SK-N-SH treated with all-trans-retinoic acid at 6 μM for 48 hours (cell line): ENCODE measurements at regions not wholly inside any gene's neighbourhood (a gene's known extent, or its start where the extent isn't known, plus 50 kb on each side); places are given as distances from the start of the nearest gene placed in this dataset.

Experiments
- ATAC-seq: fragments of 200-7000 bp; cut with Tn5 transposase; 3 replicates; pipeline ENCODE4 v1.9.1; 2020; ENCODE audit warnings: mild to moderate bottlenecking, moderate library complexity
- ARNTL ChIP-seq: fragments of 450-650 bp; formaldehyde crosslinking; IDR thresholded peaks from 2 replicates; pipeline ENCODE4 v1.5.0; 2020; ENCODE audit warnings: low read depth, mild to moderate bottlenecking, moderate library complexity, borderline replicate concordance
- BACH2 ChIP-seq: fragments of 250-450 bp; sonication (Bioruptor Pico); IDR thresholded peaks from 2 replicates; pipeline ENCODE4 v1.9.0; 2021; ENCODE audit warnings: mild to moderate bottlenecking, borderline replicate concordance
- CREB5 ChIP-seq: fragments of 250-450 bp; sonication (Bioruptor Pico); IDR thresholded peaks from 2 replicates; pipeline ENCODE4 v1.5.1; 2020; ENCODE audit warnings: low read depth, mild to moderate bottlenecking, moderate library complexity
- CSDC2 ChIP-seq: fragments of 250-450 bp; sonication (Bioruptor Pico); IDR thresholded peaks from 2 replicates; pipeline ENCODE4 v1.5.0; 2020; ENCODE audit warnings: mild to moderate bottlenecking, moderate library complexity
- ESRRG ChIP-seq: fragments of 250-450 bp; sonication (Bioruptor Pico); IDR thresholded peaks from 2 replicates; pipeline ENCODE4 v1.6.1; 2021; ENCODE audit warnings: mild to moderate bottlenecking
- GLIS3 ChIP-seq: fragments of 250-450 bp; sonication (Bioruptor Pico); IDR thresholded peaks from 2 replicates; pipeline ENCODE4 v1.5.0; 2020; ENCODE audit warnings: mild to moderate bottlenecking, moderate library complexity
- ISL1 ChIP-seq: fragments of 250-450 bp; sonication (Bioruptor Pico); IDR thresholded peaks from 2 replicates; pipeline ENCODE4 v2.1.2; 2022; ENCODE audit warnings: mild to moderate bottlenecking, moderate library complexity
- OSR1 ChIP-seq: fragments of 250-450 bp; sonication (Bioruptor Pico); IDR thresholded peaks from 2 replicates; pipeline ENCODE4 v1.8.0; 2022; ENCODE audit warnings: moderate library complexity, mild to moderate bottlenecking, inconsistent platforms
- POU6F1 ChIP-seq: fragments of 250-450 bp; sonication (Bioruptor Pico); IDR thresholded peaks from 2 replicates; pipeline ENCODE4 v1.8.0; 2021; ENCODE audit warnings: low read depth, mild to moderate bottlenecking, moderate library complexity, borderline replicate concordance
- PPARA ChIP-seq: fragments of 250-450 bp; sonication (Bioruptor Pico); IDR thresholded peaks from 2 replicates; pipeline ENCODE4 v1.5.0; 2020; ENCODE audit warnings: mild to moderate bottlenecking, borderline replicate concordance
- RARB ChIP-seq: fragments of 250-450 bp; sonication (Bioruptor Pico); IDR thresholded peaks from 2 replicates; pipeline ENCODE4 v1.8.0; 2021; ENCODE audit warnings: mild to moderate bottlenecking, moderate library complexity
- SNAI2 ChIP-seq: fragments of 250-450 bp; sonication (Bioruptor Pico); IDR thresholded peaks from 2 replicates; pipeline ENCODE4 v1.5.0; 2020; ENCODE audit warnings: mild to moderate bottlenecking, moderate library complexity
- TCF4 ChIP-seq: fragments of 250-450 bp; sonication (Bioruptor Pico); IDR thresholded peaks from 2 replicates; pipeline ENCODE4 v1.8.0; 2021; ENCODE audit warnings: mild to moderate bottlenecking, moderate library complexity, borderline replicate concordance
- TOX ChIP-seq: fragments of 250-450 bp; sonication (Bioruptor Pico); IDR thresholded peaks from 2 replicates; pipeline ENCODE4 v1.8.0; 2021; ENCODE audit warnings: mild to moderate bottlenecking, moderate library complexity, borderline replicate concordance
- ZFP30 ChIP-seq: fragments of 450-650 bp; formaldehyde crosslinking; IDR thresholded peaks from 2 replicates; pipeline ENCODE4 v1.5.0; 2022; ENCODE audit warnings: mild to moderate bottlenecking, moderate library complexity
- ZNF565 ChIP-seq: fragments of 450-650 bp; formaldehyde crosslinking; conservative IDR thresholded peaks from 2 replicates; pipeline ENCODE4 v1.5.0; 2020; ENCODE audit warnings: low read depth, mild to moderate bottlenecking, moderate library complexity
- ZNF70 ChIP-seq: fragments of 450-650 bp; formaldehyde crosslinking; IDR thresholded peaks from 2 replicates; pipeline ENCODE4 v1.5.0; 2020; ENCODE audit warnings: mild to moderate bottlenecking, moderate library complexity
- ZNF8 ChIP-seq: fragments of 450-650 bp; formaldehyde crosslinking; IDR thresholded peaks from 2 replicates; pipeline ENCODE4 v1.5.0; 2020; ENCODE audit warnings: mild to moderate bottlenecking, moderate library complexity

GRCh38 chr12:126602612-126603011 lies 1537.4 kb downstream of the AACS start:
- TF ChIP-seq CSDC2 (CRISPR knock-in tag) = no peak
- no peak for TF ChIP-seq BACH2 (CRISPR knock-in tag)
- TF ChIP-seq ZNF70 (CRISPR knock-in tag) = no peak
- TF ChIP-seq TOX (CRISPR knock-in tag) = no peak
- no peak for TF ChIP-seq PPARA (CRISPR knock-in tag)
- ATAC-seq = no peak

- TF ChIP-seq ZNF565 (CRISPR knock-in tag) (no peak), BACH2 (CRISPR knock-in tag) (no peak), RARB (no peak), POU6F1 (CRISPR knock-in tag) (no peak), GLIS3 (CRISPR knock-in tag) (no peak), PPARA (CRISPR knock-in tag) (no peak), ISL1 (CRISPR knock-in tag) (no peak), TCF4 (no peak), CSDC2 (CRISPR knock-in tag) (no peak), ARNTL (CRISPR knock-in tag) (no peak), ZFP30 (CRISPR knock-in tag) (no peak)
- TF ChIP-seq, all 23 proteins: peak for 0
- ATAC-seq = no peak
Observed at GRCh38 chr12:126607157-126607556, 1541.9 kb downstream of the AACS start.

- ATAC-seq = no peak
Observed at GRCh38 chr12:126607867-126608266, 1542.6 kb downstream of the AACS start.

GRCh38 chr12:126608607-126609175 lies 1543.5 kb downstream of the AACS start:
- ATAC-seq = no peak
- TF ChIP-seq SNAI2 (CRISPR knock-in tag) (no peak), ISL1 (CRISPR knock-in tag) (no peak), ESRRG (no peak), CREB5 (no peak), ZFP30 (CRISPR knock-in tag) (no peak), OSR1 (CRISPR knock-in tag) (no peak), TCF4 (no peak), TOX (CRISPR knock-in tag) (no peak), CSDC2 (CRISPR knock-in tag) (no peak), ARNTL (CRISPR knock-in tag) (no peak), ZNF8 (CRISPR knock-in tag) (no peak), POU6F1 (CRISPR knock-in tag) (no peak), BACH2 (CRISPR knock-in tag) (no peak)

More at GRCh38 chr12:126607867-126608266, 1542.6 kb downstream of the AACS start:
- TF ChIP-seq TCF4 (no peak), RARB (no peak), TOX (CRISPR knock-in tag) (no peak), SNAI2 (CRISPR knock-in tag) (no peak), POU6F1 (CRISPR knock-in tag) (no peak), ISL1 (CRISPR knock-in tag) (no peak), BACH2 (CRISPR knock-in tag) (no peak), ESRRG (no peak), ZFP30 (CRISPR knock-in tag) (no peak), ARNTL (CRISPR knock-in tag) (no peak), CREB5 (no peak)
